Glutamatergic neuron (in vitro differentiated cells): ENCODE measurements at regions not wholly inside any gene's neighbourhood (a gene's known extent, or its start where the extent isn't known, plus 50 kb on each side); places are given as distances from the start of the nearest gene placed in this dataset.

Experiments
- DNase-seq: peaks from one replicate; pipeline ENCODE4 v3.0.0; 2022
- H3K27ac Mint-ChIP-seq: one replicate; pipeline ENCODE4 v1.8.0; 2020; ENCODE audit warnings: mild to moderate bottlenecking, mixed read lengths, inconsistent platforms; ENCODE audit not compliant: unreplicated experiment
- H3K27me3 Mint-ChIP-seq: one replicate; pipeline ENCODE4 v1.8.0; 2020; ENCODE audit warnings: mild to moderate bottlenecking, moderate library complexity, mixed read lengths, inconsistent platforms; ENCODE audit not compliant: unreplicated experiment
- H3K36me3 Mint-ChIP-seq: one replicate; pipeline ENCODE4 v1.8.0; 2020; ENCODE audit warnings: mild to moderate bottlenecking, mixed read lengths, inconsistent platforms; ENCODE audit not compliant: unreplicated experiment
- H3K4me1 Mint-ChIP-seq: one replicate; pipeline ENCODE4 v1.8.0; 2020; ENCODE audit warnings: mild to moderate bottlenecking, low read depth, mixed read lengths, inconsistent platforms; ENCODE audit not compliant: unreplicated experiment
- H3K4me3 Mint-ChIP-seq: one replicate; pipeline ENCODE4 v1.8.0; 2020; ENCODE audit warnings: mild to moderate bottlenecking, mixed read lengths, inconsistent platforms; ENCODE audit not compliant: unreplicated experiment
- H3K9me3 Mint-ChIP-seq: one replicate; pipeline ENCODE4 v1.8.0; 2020; ENCODE audit warnings: mild to moderate bottlenecking, moderate library complexity, mixed read lengths, inconsistent platforms; ENCODE audit not compliant: unreplicated experiment
- CTCF ChIP-seq: fragments of 200-600 bp; sonication (generic); IDR thresholded peaks from one replicate; pipeline ENCODE4 v1.5.0; 2021; ENCODE audit not compliant: partially characterized antibody, unreplicated experiment

- DNase-seq, result no peak
- H3K4me3 Mint-ChIP-seq, result no peak overlapping the region
- no peak for TF ChIP-seq CTCF
- H3K27ac Mint-ChIP-seq, result no peak overlapping the region
- H3K4me1 Mint-ChIP-seq, result no peaks in the 10 kb centered on the region
- no peaks in the 10 kb centered on the region for H3K36me3 Mint-ChIP-seq
- H3K27me3 Mint-ChIP-seq, result no peaks in the 10 kb centered on the region
- H3K9me3 Mint-ChIP-seq, result no peaks in the 10 kb centered on the region
Observed at GRCh38 chr1:74834261-74834660, 101.3 kb downstream of the TYW3 start.

- TF ChIP-seq CTCF, result no peak
- no peaks in the 10 kb centered on the region for H3K36me3 Mint-ChIP-seq
- H3K27me3 Mint-ChIP-seq, result no peaks in the 10 kb centered on the region
- no peak for DNase-seq
- H3K27ac Mint-ChIP-seq, result no peak overlapping the region
- H3K4me3 Mint-ChIP-seq, result no peak overlapping the region
- H3K9me3 Mint-ChIP-seq, result no peaks in the 10 kb centered on the region
- no peaks in the 10 kb centered on the region for H3K4me1 Mint-ChIP-seq
Observed at GRCh38 chr1:74835051-74835450, 102.1 kb downstream of the TYW3 start.

GRCh38 chr1:74842726-74843125 lies 109.8 kb downstream of the TYW3 start:
- DNase-seq, result no peak
- Mint-ChIP-seq H3K27me3 (no peaks in the 10 kb centered on the region), H3K9me3 (no peaks in the 10 kb centered on the region), H3K27ac (no peak overlapping the region), H3K4me1 (no peaks in the 10 kb centered on the region), H3K36me3 (no peaks in the 10 kb centered on the region), H3K4me3 (no peak overlapping the region)
- no peak for TF ChIP-seq CTCF

GRCh38 chr1:74847715-74848114 lies 114.8 kb downstream of the TYW3 start:
- no peaks in the 10 kb centered on the region for H3K9me3 Mint-ChIP-seq
- H3K4me1 Mint-ChIP-seq, result no peaks in the 10 kb centered on the region
- TF ChIP-seq CTCF, result no peak
- no peaks in the 10 kb centered on the region for H3K36me3 Mint-ChIP-seq
- no peak for DNase-seq
- H3K27me3 Mint-ChIP-seq, result no peaks in the 10 kb centered on the region
- no peak overlapping the region for H3K4me3 Mint-ChIP-seq
- H3K27ac Mint-ChIP-seq, result no peak overlapping the region

- Mint-ChIP-seq H3K9me3 (no peaks in the 10 kb centered on the region), H3K27me3 (no peaks in the 10 kb centered on the region), H3K4me3 (no peak overlapping the region), H3K27ac (no peak overlapping the region), H3K4me1 (no peaks in the 10 kb centered on the region), H3K36me3 (no peaks in the 10 kb centered on the region)
- no peak for TF ChIP-seq CTCF
- DNase-seq, result no peak
Observed at GRCh38 chr1:74853756-74854155, 120.8 kb downstream of the TYW3 start.
